NCI-H2029 (cell line): ENCODE measurements at regions not wholly inside any gene's neighbourhood (a gene's known extent, or its start where the extent isn't known, plus 50 kb on each side); places are given as distances from the start of the nearest gene placed in this dataset.
"Not testable (repeated sequence)": the region's sequence is repeated elsewhere in the genome, so short reads cannot be mapped to it uniquely, and the experiment has no call there.

Source experiments
- DNase-seq: peaks from one replicate; lab custom pipeline; 2025; lab: John Stamatoyannopoulos, UW

DNA sequence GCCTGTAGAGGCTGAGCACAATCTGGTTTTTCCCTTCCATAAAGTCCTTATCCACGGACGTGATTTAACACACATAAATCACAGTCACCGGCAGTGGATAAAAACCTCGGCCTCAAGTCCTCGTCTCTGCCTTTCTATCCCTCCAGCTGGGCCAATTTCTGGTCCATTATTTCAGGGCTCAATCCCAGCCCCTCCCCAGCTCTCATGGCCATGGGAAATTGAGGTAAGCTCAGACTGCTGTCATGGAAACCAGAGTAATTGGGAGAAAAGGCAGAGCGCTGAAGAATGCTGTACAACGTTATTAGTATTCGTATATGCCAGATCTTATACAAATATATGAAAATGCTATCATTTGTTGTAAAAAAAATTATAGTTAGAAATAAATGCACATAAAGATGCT is 86.2 kb upstream of the USP29 start:
- DNase-seq = no peak

DNA sequence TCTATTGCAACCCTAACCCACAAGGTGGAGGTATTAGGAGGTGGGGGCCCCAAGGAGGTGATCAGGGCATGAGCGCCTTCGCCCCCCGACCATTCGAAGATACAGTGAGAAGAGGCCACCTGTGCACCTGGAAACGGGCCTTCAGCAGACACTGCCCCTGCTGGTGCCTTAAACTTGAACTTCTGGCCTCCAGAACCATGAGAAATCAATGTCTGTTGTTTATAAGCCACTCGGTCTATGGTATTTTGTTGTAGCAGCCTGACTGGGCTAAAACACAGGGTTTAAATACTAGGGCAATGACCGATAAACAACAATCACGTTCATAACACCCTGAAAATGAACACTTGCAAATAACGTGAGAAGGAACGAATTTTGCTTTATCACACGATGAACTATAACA is 85.2 kb upstream of the USP29 start:
- no peak for DNase-seq

DNA sequence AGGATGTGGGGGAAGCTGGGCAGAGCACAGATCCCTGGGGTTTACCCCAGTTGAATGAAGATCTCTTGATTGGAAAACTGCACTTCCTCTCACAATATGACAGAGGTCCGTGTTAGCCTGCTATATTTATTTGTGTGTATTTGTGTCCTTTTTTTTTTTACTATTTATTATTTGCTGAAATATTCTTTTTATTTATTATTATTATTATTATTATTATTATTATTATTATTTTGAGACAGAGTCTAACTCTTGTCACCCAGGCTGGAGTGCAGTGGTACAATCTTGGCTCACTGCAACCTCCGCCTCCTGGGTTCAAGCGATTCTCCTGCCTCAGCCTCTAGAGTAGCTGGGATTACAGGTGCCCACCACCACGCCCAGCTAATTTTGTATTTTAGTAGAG is 84.0 kb upstream of the USP29 start:
- DNase-seq = not testable (repeated sequence)

DNA sequence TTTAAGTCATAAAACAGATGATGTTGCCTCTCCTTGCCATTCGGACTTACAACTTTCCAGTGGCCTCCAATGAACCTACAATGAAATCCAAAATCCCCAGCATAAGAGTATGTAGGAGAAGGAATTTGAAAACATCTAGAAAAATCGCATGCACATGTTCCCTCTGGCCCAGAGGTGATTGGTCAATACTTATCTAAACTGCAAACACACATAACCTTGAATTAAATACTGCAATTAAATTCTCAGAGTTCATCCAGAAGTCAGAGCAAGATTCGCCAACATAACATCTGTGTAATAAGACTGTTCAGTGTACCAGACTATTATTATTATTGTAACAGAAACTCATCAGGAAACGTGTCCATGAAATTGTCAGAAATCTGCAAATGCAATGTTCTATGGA is 82.2 kb upstream of the USP29 start:
- no peak for DNase-seq

DNA sequence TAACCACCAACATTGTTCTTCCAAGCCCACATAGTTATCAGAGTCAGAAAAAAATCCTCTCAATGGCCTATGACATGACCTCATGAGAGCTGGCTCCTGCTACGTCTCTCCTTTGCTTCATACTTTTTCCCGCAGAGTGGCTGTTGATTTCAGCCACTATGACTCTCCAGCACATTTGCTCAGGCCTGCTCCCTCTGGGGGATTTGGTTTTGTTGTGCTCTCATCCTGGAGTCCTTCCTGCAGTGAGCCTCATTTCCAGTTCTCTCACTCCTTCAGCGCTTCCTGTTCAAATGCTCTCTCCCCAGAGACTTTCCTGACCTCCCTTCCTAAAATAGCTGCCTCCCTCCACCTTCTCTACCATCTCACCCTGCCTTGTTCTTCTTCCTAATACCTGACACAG is 72.0 kb upstream of the USP29 start:
- no peak for DNase-seq

DNA sequence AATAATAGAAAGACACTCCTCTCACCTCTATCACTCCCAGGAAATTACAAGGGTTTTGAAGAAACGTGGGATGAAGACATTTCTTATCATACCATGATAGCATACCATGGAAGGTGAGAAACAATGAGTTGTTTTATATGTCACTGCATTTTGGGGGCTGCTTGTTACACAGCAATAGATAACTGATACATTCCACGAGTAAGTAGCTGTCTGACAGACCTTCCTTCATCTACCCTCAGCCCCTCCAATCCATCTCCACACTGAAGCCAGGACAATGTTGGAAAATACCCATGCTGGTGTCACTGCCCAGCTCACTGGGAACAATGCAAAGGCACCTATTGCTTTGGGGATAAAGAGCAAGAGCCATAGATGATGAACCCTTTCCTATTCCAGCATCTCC is 68.9 kb upstream of the USP29 start:
- DNase-seq = no peak

DNA sequence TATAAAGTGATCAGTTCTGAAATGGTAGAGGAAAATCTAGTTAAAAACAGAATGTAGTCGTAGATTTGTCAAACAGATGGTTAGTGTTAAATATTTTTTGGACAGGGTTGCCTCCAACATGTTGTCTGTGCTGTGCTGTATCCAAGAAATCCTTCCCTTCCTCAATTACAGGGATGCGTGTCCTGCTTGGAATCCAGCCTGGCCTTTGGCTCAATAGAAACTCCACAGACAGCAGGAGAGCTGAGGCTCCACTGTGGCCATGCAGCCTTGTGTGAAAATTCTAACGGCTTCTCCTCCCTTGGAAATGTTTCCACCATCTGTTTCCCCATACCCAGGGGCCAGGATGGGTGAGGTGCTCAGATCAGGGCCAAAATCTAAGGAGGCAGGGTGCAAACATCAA is 67.7 kb upstream of the USP29 start:
- no peak for DNase-seq

DNA sequence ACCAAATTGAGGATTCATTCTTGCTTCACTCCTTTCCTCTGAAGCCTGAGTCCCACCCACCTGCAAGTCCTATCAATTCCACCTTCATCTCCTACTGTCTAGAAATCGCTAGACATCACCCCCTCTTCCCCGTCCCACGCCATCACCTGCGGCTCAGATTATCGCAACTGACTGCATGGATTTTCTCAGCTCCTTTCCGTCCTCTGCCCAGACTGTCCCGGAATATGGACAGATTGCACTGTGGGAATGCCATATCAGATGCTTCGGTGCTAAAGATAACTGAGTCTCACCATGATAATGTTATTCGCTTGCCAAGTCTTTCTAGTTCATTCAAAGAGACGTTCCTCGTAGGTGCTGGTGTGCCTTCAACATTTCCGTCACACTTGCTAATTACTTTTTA is 66.4 kb upstream of the USP29 start:
- DNase-seq = no peak

DNA sequence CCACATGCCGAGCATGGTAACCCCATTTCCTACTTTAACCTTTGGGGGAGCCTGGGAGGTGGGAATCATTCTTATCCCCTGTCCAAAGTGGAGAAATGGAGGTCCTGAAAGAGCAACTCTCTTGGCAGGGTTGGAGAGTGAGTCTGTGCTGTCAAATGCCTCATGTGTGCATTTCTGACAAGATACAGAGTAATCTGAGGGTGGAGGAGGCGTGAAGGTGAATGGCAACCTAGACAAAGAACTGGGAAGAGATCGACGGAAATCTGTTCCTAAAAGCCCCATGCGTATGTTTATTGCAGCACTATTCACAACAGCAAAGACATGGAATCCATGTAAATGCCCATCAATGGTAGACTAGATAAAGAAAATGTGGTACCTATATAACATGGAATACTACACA is 63.8 kb upstream of the USP29 start:
- DNase-seq = no peak

DNA sequence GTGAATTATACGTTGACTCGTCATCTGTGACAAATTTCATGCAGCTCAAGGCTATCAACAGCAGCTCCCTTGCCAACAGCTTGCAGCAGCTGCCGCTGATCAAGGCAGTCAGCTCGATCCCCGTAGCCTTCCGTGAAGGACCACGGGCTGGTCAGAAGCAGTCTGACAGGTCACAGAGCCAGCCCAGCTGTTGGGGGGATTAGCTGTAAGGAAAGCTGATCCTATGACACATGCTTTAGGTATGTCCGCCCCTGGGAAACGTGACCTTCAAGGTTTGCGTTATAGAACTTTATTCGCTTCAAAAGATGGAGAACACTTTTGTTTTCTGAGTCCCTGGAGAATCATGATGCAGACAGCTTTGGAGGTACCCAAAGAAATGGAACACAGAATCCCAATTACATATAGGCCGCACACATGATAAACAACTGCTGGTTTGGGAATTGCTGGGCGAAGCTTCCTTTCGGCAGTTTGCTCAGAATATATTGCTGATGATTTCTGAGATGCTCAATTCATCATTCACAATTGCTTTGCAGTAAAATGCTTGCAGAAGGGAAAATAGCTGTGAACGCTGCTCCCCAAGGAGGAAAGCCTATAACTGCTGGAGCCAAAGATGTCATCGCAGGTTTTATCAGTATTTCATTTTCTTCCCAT is 62.6 kb upstream of the USP29 start:
- DNase-seq = no peak

DNA sequence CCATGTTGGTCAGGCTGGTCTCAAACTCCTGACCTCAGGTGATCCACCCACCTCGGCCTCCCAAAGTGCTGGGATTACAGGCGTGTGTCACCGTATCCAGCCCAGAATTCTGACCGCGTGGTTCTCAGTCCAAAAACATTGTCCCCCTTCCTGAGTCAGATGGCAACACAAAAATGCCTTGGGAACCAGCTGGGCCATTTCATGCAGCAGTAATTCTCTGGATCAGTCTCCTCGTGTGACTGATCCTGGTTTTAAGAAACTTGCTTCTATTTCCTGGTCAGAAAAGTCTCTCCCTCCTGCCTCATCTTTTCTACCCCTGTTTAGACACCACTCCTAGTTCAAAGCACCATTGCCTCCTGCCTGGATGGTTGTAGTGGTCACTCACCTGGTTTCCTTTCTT is 60.9 kb upstream of the USP29 start:
- DNase-seq = no peak

DNA sequence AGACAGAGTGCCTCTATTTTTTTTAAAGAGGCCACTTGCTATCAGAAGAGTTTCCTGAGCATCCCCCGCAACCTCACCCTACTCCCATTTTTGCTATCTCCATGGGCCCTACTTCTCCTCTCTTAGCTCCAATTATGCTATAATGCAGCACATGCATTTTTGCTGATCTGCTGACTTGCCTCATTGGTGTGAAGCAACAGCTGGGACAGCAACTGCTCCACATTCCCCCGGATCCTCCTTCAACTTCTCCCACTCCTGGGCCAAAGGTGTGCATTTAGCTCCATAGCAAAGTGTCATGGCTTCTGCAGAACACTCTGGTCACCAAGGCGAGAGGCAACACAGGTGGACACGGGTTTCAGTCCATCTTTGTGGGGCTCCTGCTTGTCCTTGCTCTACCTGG is 56.7 kb upstream of the USP29 start:
- no peak for DNase-seq

DNA sequence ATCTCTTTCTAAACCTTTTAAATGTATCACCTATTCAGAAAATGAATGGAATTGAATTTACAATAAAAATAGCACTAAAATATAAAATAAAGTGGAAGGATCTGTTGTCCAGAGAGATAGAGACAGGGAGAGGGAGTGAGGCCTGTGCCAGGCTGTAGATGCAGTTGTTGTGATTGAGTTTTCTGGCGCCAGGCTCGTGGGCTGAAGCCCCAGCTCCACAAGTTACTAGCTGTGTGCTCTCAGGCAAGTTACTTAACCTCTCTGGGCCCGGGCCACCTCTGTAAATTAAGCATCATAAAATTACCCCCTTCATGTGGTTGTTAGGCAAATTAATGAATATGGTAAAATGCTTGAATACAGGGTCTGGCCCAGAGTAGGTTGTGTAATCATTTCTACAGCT is 52.3 kb upstream of the USP29 start:
- DNase-seq = no peak

DNA sequence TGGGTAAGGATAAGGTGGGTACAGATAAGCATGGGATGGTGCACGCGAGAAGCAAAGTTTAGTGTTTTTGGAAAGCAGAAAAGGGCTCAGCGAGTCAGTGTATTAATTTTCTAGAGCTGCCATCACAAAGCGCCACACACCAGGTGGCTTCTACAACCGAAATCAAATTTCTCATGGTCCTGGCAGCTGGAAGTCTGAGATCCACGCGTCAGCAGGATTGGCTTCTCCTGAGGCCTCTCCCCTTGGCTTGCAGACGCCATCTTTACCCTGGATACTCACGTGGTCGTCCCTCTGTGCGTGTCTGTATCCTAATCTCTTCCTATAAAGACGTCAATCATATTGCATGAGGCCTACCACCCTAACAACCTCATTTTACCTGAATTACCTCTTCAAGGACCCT is 51.5 kb upstream of the USP29 start:
- DNase-seq = no peak

DNA sequence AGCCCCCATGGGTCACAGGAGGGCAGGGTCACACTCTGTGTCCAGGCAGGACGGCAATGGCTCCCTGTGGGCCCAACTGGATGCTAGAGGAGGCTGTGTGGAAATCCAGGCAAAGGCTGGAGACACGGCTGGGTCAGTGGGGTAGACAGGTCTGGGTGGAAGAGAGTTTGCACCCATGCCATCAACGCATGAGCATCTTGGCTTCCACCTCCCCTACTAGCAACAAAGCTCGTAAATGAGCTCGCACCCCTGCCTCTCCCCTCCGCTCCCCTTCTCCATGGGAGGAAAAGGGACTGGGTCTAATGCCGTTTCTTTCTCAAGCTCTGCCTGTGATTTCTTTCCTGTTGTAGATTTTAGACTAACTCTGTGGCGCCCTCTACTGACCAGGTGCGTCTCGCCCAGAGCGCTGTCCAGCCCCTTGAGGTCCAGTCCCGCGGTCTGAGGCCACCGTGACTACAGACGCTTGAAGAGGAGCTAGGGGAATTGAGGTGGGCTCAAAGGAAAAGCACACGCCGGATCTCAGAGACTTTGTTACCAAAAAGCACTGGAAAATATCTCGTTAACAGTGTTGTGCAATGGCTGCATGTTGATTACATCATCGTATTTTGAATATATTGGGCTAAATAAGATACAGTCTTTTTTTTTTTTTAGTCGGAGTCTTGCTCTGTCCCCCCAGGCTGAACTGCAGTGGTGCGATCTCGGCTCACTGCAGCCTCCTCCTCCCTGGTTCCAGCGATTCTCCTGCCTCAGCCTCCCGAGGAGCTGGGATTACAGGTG is 50.7 kb upstream of the USP29 start:
- DNase-seq = no peak
